DMS114 treated with DMSO at 0.1 percent for 48 hours (cell line): ENCODE measurements at regions not wholly inside any gene's neighbourhood (a gene's known extent, or its start where the extent isn't known, plus 50 kb on each side); places are given as distances from the start of the nearest gene placed in this dataset.

Source experiments
- DNase-seq: peaks from one replicate; lab custom pipeline; 2025; ENCODE audit not compliant: unreplicated experiment; lab: John Stamatoyannopoulos, UW

- DNase-seq = no peak
Measured at GRCh38 chr1:38551318-38552307, 308.0 kb downstream of the RRAGC start.

GRCh38 chr1:38549191-38549590 lies 310.4 kb downstream of the RRAGC start:
- no peak for DNase-seq

GRCh38 chr1:38547321-38547720 lies 312.3 kb downstream of the RRAGC start:
- DNase-seq = no peak

GRCh38 chr1:38546636-38547035 lies 312.9 kb downstream of the RRAGC start:
- DNase-seq = no peak

- no peak for DNase-seq
Measured at GRCh38 chr1:38541223-38541622, 318.3 kb downstream of the RRAGC start.

- DNase-seq = no peak
Measured at GRCh38 chr1:38539931-38540330, 319.6 kb downstream of the RRAGC start.

- no peak for DNase-seq
Measured at GRCh38 chr1:38538834-38539233, 320.7 kb downstream of the RRAGC start.

- no peak for DNase-seq
Measured at GRCh38 chr1:38536089-38536488, 323.5 kb downstream of the RRAGC start.

GRCh38 chr1:38534473-38534823 lies 325.1 kb downstream of the RRAGC start:
- no peak for DNase-seq

- no peak for DNase-seq
Measured at GRCh38 chr1:38533772-38534472, 325.6 kb downstream of the RRAGC start.

- DNase-seq = no peak
Measured at GRCh38 chr1:38530957-38531356, 328.6 kb downstream of the RRAGC start.

GRCh38 chr1:38529946-38530345 lies 329.6 kb downstream of the RRAGC start:
- no peak for DNase-seq

- DNase-seq = no peak
Measured at GRCh38 chr1:38529391-38529790, 330.2 kb downstream of the RRAGC start.

- no peak for DNase-seq
Measured at GRCh38 chr1:38528623-38529022, 330.9 kb downstream of the RRAGC start.

GRCh38 chr1:38527373-38527966 lies 332.1 kb downstream of the RRAGC start:
- no peak for DNase-seq

GRCh38 chr1:38526046-38526445 lies 333.5 kb downstream of the RRAGC start:
- DNase-seq = no peak

- no peak for DNase-seq
Measured at GRCh38 chr1:38525343-38526043, 334.1 kb downstream of the RRAGC start.

GRCh38 chr1:38524025-38524641 lies 335.4 kb downstream of the RRAGC start:
- no peak for DNase-seq

GRCh38 chr1:38523568-38523939 lies 336.0 kb downstream of the RRAGC start:
- DNase-seq = no peak

- DNase-seq = no peak
Measured at GRCh38 chr1:38522915-38523567, 336.5 kb downstream of the RRAGC start.
